SIG-M5 treated with dmso at 0.1 percent for 504 hours (cell line): ENCODE measurements at regions not wholly inside any gene's neighbourhood (a gene's known extent, or its start where the extent isn't known, plus 50 kb on each side); places are given as distances from the start of the nearest gene placed in this dataset.

Experiments
- DNase-seq: peaks from one replicate; lab custom pipeline; 2025; ENCODE audit not compliant: unreplicated experiment; lab: John Stamatoyannopoulos, UW

- no peak for DNase-seq
These were observed 50.3 kb downstream of the PLXNA1 start for GRCh38 chr3:127033171-127033570.

GRCh38 chr3:127033786-127034185 is 50.9 kb downstream of the PLXNA1 start:
- no peak for DNase-seq

- DNase-seq = no peak
These were observed 51.5 kb downstream of the PLXNA1 start for GRCh38 chr3:127034195-127034989.

GRCh38 chr3:127034990-127035652 is 52.2 kb downstream of the PLXNA1 start:
- no peak for DNase-seq

DNA sequence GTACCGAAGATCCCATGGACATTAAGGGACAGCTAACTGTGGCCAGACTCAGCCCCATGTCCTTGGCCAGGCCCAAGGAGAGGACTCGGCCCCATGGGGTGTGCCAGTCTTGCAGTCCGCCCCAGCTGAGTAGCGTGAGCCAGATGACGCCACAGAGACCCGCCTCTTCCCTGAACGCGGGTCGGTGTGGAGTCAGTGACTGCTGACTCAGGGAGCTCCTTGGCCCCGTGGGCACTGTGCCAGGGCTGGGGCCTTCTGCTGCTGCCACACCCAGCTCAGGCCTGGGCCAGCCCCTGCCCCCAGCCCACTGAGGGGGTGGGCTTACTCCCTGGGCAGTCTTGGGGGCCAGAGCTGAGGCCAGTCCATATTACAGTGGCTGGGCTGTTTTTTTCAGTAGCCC is 52.8 kb downstream of the PLXNA1 start:
- DNase-seq = no peak

- no peak for DNase-seq
These were observed 53.5 kb downstream of the PLXNA1 start for GRCh38 chr3:127036209-127037020.

DNA sequence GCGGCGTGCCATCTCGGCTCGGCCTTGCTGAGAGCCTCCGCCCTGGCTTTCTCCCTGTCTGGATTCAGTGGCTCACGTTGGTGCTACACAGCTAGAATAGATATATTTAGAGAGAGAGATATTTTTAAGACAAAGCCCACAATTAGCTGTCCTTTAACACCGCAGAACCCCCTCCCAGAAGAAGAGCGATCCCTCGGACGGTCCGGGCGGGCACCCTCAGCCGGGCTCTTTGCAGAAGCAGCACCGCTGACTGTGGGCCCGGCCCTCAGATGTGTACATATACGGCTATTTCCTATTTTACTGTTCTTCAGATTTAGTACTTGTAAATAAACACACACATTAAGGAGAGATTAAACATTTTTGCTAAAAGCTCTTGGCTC is 54.1 kb downstream of the PLXNA1 start:
- DNase-seq = no peak

GRCh38 chr3:127037418-127037841 is 54.5 kb downstream of the PLXNA1 start:
- DNase-seq = no peak

GRCh38 chr3:127037971-127038446 is 55.1 kb downstream of the PLXNA1 start:
- DNase-seq = no peak

- DNase-seq = no peak
These were observed 55.6 kb downstream of the PLXNA1 start for GRCh38 chr3:127038466-127038865.

DNA sequence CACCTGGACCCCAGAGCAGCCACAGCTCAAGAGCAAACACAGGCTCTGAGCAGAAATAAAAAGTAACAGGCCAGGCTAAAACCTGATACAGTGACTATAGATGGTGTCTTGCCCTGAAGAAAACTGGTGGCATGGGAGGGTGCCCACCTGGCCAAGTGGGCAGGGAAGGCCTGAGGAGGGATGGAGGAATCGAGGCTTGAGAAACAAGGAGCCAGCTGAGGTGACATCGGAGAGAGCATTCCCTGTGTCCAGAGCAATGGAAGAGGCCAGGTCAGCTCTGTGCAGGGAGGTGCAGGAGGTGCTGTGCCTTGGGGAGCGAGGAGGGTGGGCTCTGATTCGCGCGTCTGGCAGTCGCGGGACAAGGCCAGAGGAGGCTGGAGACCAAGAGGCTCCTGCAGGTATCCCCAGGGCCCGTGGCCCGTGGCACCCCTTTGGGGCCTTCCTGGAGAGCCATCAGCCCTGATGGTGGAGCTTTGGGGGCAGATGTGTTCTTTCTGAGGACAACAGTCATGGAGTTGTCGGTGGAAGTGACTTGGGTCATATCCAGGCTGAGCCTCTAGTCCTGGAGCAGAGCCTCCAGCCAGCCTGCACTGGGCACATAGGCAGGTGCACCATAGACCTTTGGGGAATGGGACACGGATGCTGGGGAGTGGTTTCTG is 56.1 kb downstream of the PLXNA1 start:
- DNase-seq = no peak

DNA sequence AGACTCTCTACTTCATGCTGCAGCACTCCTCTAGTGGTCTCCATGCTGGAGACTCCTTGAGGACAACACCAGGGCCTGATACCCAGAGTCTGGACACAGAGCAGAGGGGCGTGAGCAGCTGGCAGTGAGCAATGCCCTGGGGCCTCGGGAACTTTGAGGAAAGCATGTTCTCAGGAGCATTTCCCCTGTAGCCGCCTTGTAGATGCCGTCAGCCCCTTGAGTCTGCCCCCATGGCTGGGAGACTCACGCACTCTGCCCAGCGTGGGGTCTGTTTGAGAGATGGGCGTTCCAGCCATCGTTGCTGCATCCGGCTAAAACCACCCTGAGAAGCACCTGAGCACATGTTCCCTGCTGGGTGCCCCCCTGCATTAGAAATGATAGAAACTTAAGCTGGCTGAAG is 56.8 kb downstream of the PLXNA1 start:
- no peak for DNase-seq

GRCh38 chr3:127040216-127040615 is 57.3 kb downstream of the PLXNA1 start:
- no peak for DNase-seq

DNA sequence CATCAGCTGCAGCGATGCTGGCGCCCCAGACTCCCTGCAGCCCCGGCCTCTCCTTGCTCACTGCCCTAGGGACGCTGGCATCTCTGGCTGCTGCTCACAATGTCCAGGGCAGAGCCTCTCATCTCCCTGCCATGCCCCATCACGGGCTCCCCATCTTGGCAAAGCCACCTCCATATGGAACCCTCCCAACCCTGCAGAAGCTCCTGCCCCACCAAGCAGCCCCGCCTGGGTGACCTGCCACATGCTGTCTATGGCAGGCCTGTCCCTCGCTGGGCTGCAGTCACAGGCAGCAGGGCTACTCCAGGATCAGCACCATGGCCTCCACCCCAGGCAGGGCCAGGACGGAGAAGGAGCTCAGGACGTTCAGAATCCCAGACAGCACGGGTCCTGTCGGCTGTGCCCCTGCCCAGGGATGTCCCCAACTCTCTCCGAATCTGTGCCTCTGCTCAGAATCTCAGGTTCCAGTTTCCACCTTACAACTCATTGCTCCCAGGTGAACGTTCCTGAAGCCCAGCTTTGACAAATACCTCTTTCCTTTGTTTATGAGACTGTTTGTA is 58.4 kb downstream of the PLXNA1 start:
- DNase-seq = no peak

DNA sequence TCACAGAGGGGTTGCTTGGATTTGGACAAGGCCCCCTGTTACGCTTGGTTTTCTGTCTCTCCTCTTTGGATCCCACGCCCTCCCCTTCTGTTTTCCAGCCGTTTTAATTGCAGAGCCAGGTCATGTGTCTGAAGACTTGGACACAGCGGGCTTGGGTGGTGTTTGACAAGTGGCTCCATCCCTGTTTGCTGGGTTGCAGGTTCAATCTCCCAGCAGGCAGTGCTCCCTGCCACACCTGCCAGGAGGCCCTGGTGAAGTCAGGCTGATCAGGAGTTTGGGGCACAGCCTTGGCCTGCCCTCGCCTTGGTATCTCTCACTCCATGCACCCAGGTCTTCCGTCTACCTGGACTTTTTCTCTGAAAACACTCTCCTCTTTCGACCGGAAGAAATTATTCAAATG is 59.0 kb downstream of the PLXNA1 start:
- no peak for DNase-seq

GRCh38 chr3:127042634-127043033 is 59.7 kb downstream of the PLXNA1 start:
- DNase-seq = no peak

- no peak for DNase-seq
These were observed 60.2 kb downstream of the PLXNA1 start for GRCh38 chr3:127043041-127043641.

DNA sequence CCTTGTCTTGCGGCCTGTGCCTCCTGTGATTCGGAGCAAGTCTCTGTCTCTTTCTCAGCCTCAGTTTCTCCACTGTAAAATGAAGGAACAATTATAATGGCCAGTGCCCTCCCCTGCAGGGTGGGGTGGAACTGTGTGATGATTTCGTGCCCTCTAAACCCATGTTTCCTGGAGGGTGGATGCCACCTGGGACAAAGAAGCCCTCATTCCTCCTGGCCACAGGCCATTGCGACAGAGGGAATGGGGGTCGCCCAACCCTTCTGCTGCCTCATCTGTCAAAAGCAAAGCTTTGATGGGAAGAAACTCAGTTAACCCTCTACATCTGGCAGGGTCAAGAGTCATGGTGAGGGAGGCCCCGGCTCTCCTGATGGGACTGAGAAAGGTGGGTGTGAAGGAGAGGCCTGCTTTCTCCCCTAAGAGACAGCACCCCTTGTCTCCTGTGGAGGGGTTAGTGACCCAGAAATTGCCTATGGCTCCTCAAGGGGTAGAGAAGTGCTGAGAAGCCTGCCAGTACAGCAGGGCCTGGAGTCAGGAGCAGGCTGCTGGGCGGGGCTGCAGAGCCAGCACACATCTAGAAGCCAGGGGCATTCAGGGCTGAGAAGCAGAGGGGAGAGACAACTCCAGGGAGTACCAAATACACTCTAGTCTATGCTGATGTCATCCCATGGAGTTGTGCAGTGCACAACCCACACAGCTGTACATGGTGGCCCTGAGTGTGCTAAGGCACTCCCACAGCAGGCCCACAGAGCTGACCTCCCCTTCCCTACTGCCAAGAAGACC is 61.0 kb downstream of the PLXNA1 start:
- DNase-seq = no peak

- DNase-seq = peak; percentile 2
These were observed 62.1 kb downstream of the PLXNA1 start for GRCh38 chr3:127044996-127045395.
